ENCODE measurements at regions not wholly inside any gene's neighbourhood (a gene's known extent, or its start where the extent isn't known, plus 50 kb on each side); places are given as distances from the start of the nearest gene placed in this dataset.

- TF ChIP-seq, protein P1, sequence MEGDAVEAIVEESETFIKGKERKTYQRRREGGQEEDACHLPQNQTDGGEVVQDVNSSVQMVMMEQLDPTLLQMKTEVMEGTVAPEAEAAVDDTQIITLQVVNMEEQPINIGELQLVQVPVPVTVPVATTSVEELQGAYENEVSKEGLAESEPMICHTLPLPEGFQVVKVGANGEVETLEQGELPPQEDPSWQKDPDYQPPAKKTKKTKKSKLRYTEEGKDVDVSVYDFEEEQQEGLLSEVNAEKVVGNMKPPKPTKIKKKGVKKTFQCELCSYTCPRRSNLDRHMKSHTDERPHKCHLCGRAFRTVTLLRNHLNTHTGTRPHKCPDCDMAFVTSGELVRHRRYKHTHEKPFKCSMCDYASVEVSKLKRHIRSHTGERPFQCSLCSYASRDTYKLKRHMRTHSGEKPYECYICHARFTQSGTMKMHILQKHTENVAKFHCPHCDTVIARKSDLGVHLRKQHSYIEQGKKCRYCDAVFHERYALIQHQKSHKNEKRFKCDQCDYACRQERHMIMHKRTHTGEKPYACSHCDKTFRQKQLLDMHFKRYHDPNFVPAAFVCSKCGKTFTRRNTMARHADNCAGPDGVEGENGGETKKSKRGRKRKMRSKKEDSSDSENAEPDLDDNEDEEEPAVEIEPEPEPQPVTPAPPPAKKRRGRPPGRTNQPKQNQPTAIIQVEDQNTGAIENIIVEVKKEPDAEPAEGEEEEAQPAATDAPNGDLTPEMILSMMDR (IDR thresholded peaks at IDR 0.05), result no peak
- H3K36me3 Mint-ChIP-seq, result peaks cover 6% of the 10 kb centered on the region
- H3K4me3 ChIP-seq (ENCODE audit: low read length), result no peak overlapping the region
- no peaks in the 10 kb centered on the region for H3K4me1 Mint-ChIP-seq
- peaks cover 3 to 8% of the 10 kb centered on the region in 2 donors for H3K9me3 Mint-ChIP-seq
- H3K36me3 ChIP-seq (ENCODE audit: control insufficient read depth, insufficient read depth, low read length), result no peaks in the 10 kb centered on the region
- no peak overlapping the region for H3K27ac ChIP-seq (ENCODE audit: low read length)
- H3K27me3 ChIP-seq (ENCODE audit: control insufficient read depth, insufficient read depth, low read length), result no peaks in the 10 kb centered on the region
- H3K4me3 Mint-ChIP-seq, result no peak overlapping the region
- intact Hi-C loops (cut with micrococcal nuclease), result no loop called here
- peaks cover 6% of the 10 kb centered on the region in 2 donors for H3K27me3 Mint-ChIP-seq (ENCODE audit: low read depth in 2 of 2)
- H3K9me3 ChIP-seq (ENCODE audit: control insufficient read depth, insufficient read depth, low read length), result no peaks in the 10 kb centered on the region
- no peak for ATAC-seq
- H3K4me1 ChIP-seq (ENCODE audit: control insufficient read depth, insufficient read depth, low read length), result no peaks in the 10 kb centered on the region
- H3K27ac Mint-ChIP-seq, result no peak overlapping the region
- DNase-seq, result no peak
These were observed 74.3 kb downstream of the ANKRD7 start for GRCh38 chr7:118298771-118299170.

DNA sequence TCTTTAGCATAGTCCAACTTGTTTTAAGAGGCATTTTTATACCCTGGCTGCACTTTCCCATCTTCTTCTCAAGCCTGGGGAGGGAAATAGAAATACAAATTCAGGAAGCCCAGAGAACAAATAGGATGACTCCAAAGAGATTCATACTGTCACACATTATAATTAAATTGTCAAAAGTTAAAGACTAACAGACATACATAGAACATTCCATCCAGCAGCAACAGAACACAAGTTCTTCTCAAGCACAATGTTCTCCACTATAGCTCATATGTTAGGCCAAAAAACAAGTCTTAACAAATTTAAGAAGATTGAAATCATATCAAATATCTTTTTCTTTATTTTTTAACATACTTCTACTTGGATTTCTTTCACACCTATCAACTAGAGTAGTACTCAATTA is 75.7 kb downstream of the ANKRD7 start:
- H3K27me3 ChIP-seq (ENCODE audit: control insufficient read depth, insufficient read depth, low read length), result no peaks in the 10 kb centered on the region
- peaks cover 6% of the 10 kb centered on the region for H3K36me3 Mint-ChIP-seq
- peaks cover 3 to 4% of the 10 kb centered on the region in 2 donors for H3K9me3 Mint-ChIP-seq
- no peak overlapping the region for H3K27ac ChIP-seq (ENCODE audit: low read length)
- no peaks in the 10 kb centered on the region for H3K4me1 ChIP-seq (ENCODE audit: control insufficient read depth, insufficient read depth, low read length)
- DNase-seq, result no peak
- intact Hi-C loops (cut with micrococcal nuclease), result no loop called here
- no peaks in the 10 kb centered on the region for H3K4me1 Mint-ChIP-seq
- H3K9me3 ChIP-seq (ENCODE audit: control insufficient read depth, insufficient read depth, low read length), result no peaks in the 10 kb centered on the region
- peaks cover 4 to 6% of the 10 kb centered on the region in 2 donors for H3K27me3 Mint-ChIP-seq (ENCODE audit: low read depth in 2 of 2)
- no peak overlapping the region for H3K27ac Mint-ChIP-seq
- no peak overlapping the region for H3K4me3 Mint-ChIP-seq
- H3K4me3 ChIP-seq (ENCODE audit: low read length), result no peak overlapping the region
- TF ChIP-seq, protein P1 (IDR thresholded peaks at IDR 0.05), result no peak
- no peak for ATAC-seq
- no peaks in the 10 kb centered on the region for H3K36me3 ChIP-seq (ENCODE audit: control insufficient read depth, insufficient read depth, low read length)

- no peaks in the 10 kb centered on the region for H3K4me1 ChIP-seq (ENCODE audit: control insufficient read depth, insufficient read depth, low read length)
- no peak overlapping the region for H3K4me3 ChIP-seq (ENCODE audit: low read length)
- peaks cover 2 to 6% of the 10 kb centered on the region in 2 donors for H3K27me3 Mint-ChIP-seq (ENCODE audit: low read depth in 2 of 2)
- TF ChIP-seq, protein P1 (IDR thresholded peaks at IDR 0.05), result no peak
- H3K9me3 ChIP-seq (ENCODE audit: control insufficient read depth, insufficient read depth, low read length), result no peaks in the 10 kb centered on the region
- no peaks in the 10 kb centered on the region for H3K27me3 ChIP-seq (ENCODE audit: control insufficient read depth, insufficient read depth, low read length)
- DNase-seq, result no peak
- no peaks in the 10 kb centered on the region for H3K4me1 Mint-ChIP-seq
- H3K36me3 ChIP-seq (ENCODE audit: control insufficient read depth, insufficient read depth, low read length), result no peaks in the 10 kb centered on the region
- no peak overlapping the region for H3K27ac Mint-ChIP-seq
- peaks cover 6% of the 10 kb centered on the region for H3K36me3 Mint-ChIP-seq
- no peak overlapping the region for H3K4me3 Mint-ChIP-seq
- WGBS (ENCODE audit: insufficient coverage), result 100% methylated on average over 1 of the region's 2 CpGs
- no peak overlapping the region for H3K27ac ChIP-seq (ENCODE audit: low read length)
- no peak for ATAC-seq
- H3K9me3 Mint-ChIP-seq, result peaks cover 3 to 4% of the 10 kb centered on the region in 2 donors
- intact Hi-C loops (cut with micrococcal nuclease), result no loop called here
These were observed 79.6 kb downstream of the ANKRD7 start for GRCh38 chr7:118304100-118304499.

DNA sequence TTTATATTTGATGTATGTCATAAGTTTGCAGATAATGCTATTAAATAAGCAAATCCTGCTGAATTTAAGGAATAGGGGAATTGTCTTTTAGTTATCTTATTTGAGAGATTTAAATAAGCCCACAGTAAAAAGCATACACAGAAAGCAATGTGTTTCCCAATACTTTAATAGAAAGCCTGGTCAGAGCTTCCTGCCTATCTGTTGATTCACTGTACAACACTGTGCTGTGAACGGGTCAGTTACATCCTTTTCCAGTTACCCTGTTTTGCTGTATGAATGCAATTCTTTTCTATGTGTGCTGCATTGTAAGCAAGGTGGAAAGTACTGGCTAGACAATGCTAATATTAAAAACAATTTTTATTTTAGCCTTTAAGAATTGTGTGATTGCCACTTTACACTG is 81.2 kb downstream of the ANKRD7 start:
- Histone ChIP-seq H3K27me3 (ENCODE audit: control insufficient read depth, insufficient read depth, low read length) (no peaks in the 10 kb centered on the region), H3K9me3 (ENCODE audit: control insufficient read depth, insufficient read depth, low read length) (no peaks in the 10 kb centered on the region), H3K27ac (ENCODE audit: low read length) (no peak overlapping the region), H3K36me3 (ENCODE audit: control insufficient read depth, insufficient read depth, low read length) (no peaks in the 10 kb centered on the region), H3K4me3 (ENCODE audit: low read length) (no peak overlapping the region), H3K4me1 (ENCODE audit: control insufficient read depth, insufficient read depth, low read length) (no peaks in the 10 kb centered on the region)
- no peak overlapping the region for H3K27ac Mint-ChIP-seq
- H3K27me3 Mint-ChIP-seq (ENCODE audit: low read depth in 2 of 2), result no peaks in the 10 kb centered on the region
- H3K4me3 Mint-ChIP-seq, result no peak overlapping the region
- H3K4me1 Mint-ChIP-seq, result no peaks in the 10 kb centered on the region
- H3K36me3 Mint-ChIP-seq, result peaks cover 8% of the 10 kb centered on the region
- DNase-seq (no peak), ATAC-seq (no peak)
- intact Hi-C loops (cut with micrococcal nuclease), result no loop called here
- WGBS (ENCODE audit: insufficient coverage), result 55% methylated on average over 1 of the region's 1 CpG
- peaks cover 4 to 8% of the 10 kb centered on the region in 2 donors for H3K9me3 Mint-ChIP-seq
- TF ChIP-seq, protein P1 (IDR thresholded peaks at IDR 0.05), result no peak

Data from natural killer cell (primary cell).